HepG2 (cell line): ENCODE measurements at regions not wholly inside any gene's neighbourhood (a gene's known extent, or its start where the extent isn't known, plus 50 kb on each side); places are given as distances from the start of the nearest gene placed in this dataset.

ENCODE experiments used
- ATAC-seq: fragments of 200-7000 bp; cut with Tn5 transposase; 3 replicates; pipeline ENCODE4 v1.9.1; 2020; ENCODE audit warnings: mild to moderate bottlenecking, moderate library complexity
- BruUV-seq: library from RNA; stranded (reverse); fragments of 400-500 nt; replicated peaks from 2 replicates; lab custom pipeline; 2021; lab: Mats Ljungman, UMichigan
- CTCF ChIA-PET: fragments of 300-600 bp; formaldehyde crosslinking; extraction: SDS; loops from one replicate; lab custom pipeline; 2021; ENCODE audit warnings: low total read pairs, inconsistent platforms, low intra/inter-chr PET ratio; lab: Yijun Ruan, JAX
- POLR2A ChIA-PET: fragments of 350-600 bp; sonication (Branson Sonifier 250); formaldehyde crosslinking; loops from one replicate; lab custom pipeline; 2020; ENCODE audit warnings: antibody characterized with exemption, inconsistent platforms; lab: Yijun Ruan, JAX
- DNase-seq: peaks from one replicate; pipeline ENCODE4 v3.0.0-alpha.2; 2015; ENCODE audit warnings: low spot score
- FAIRE-seq: peaks from 3 replicates; lab custom pipeline; 2011; peaks lifted over from hg19 to GRCh38; lab: Jason Lieb, UNC
- H2AFZ ChIP-seq: one replicate; pipeline ENCODE4 v1.6.1; 2011; ENCODE audit warnings: low read length, inconsistent platforms
- H3K27ac ChIP-seq: fragments of 300-600 bp; 3 replicates; pipeline ENCODE4 v1.8.0; 2011; ENCODE audit warnings: mixed run types, mild to moderate bottlenecking, mixed read lengths, low read length, inconsistent platforms; ENCODE audit not compliant: insufficient read depth; ENCODE audit errors: extremely low read length
- H3K27me3 ChIP-seq, 2 experiments: fragments of 200-600 bp in 1 of 2; 2 replicates in 1 of 2; 3 replicates in 1 of 2; pipeline versions ENCODE4 v1.6.0 to v1.8.0; 2011; ENCODE audit warnings: low read length in 2 of 2, mild to moderate bottlenecking in 2 of 2, moderate library complexity in 2 of 2, inconsistent platforms in 1 of 2; ENCODE audit not compliant: insufficient read depth in 2 of 2, control insufficient read depth in 1 of 2
- H3K36me3 ChIP-seq, 2 experiments: fragments of 200-600 bp in 1 of 2; replicated peaks in 1 of 2; 2 replicates in 1 of 2; 3 replicates in 1 of 2; pipeline versions ENCODE4 v1.5.1 to v1.8.0; 2011; ENCODE audit warnings: low read length in 2 of 2, inconsistent platforms in 1 of 2; ENCODE audit not compliant: insufficient read depth in 2 of 2, control insufficient read depth in 1 of 2
- H3K4me1 ChIP-seq: 2 replicates; pipeline ENCODE4 v1.5.1; 2012; ENCODE audit warnings: low read length, inconsistent platforms; ENCODE audit not compliant: insufficient read depth
- H3K4me2 ChIP-seq: 2 replicates; pipeline ENCODE4 v1.6.0; 2011; ENCODE audit warnings: low read depth, low read length, inconsistent platforms
- H3K4me3 ChIP-seq, 3 experiments: fragments of 200-600 bp in 1 of 3; sonication (generic), shearing (Covaris generic) in 1 of 3; replicated peaks in 1 of 3; 2 replicates each; pipeline ENCODE4 v1.5.1; 2011 to 2016; ENCODE audit warnings: low read length in 3 of 3, inconsistent platforms in 2 of 3, low read depth in 2 of 3, mild to moderate bottlenecking in 2 of 3, control low read depth in 1 of 3, mixed read lengths in 1 of 3; ENCODE audit not compliant: insufficient read depth in 1 of 3
- H3K79me2 ChIP-seq: one replicate; pipeline ENCODE4 v1.6.1; 2011; ENCODE audit warnings: low read length, inconsistent platforms; ENCODE audit not compliant: insufficient read depth
- H3K9ac ChIP-seq: 2 replicates; pipeline ENCODE4 v1.6.0; 2011; ENCODE audit warnings: mild to moderate bottlenecking, low read depth, low read length, inconsistent platforms; ENCODE audit not compliant: insufficient read depth
- H3K9me3 ChIP-seq: 2 replicates; pipeline ENCODE4 v1.5.1; 2012; ENCODE audit warnings: mild to moderate bottlenecking, low read length
- H4K20me1 ChIP-seq: 2 replicates; pipeline ENCODE4 v1.6.0; 2011; ENCODE audit warnings: inconsistent platforms, mild to moderate bottlenecking, low read length, moderate library complexity; ENCODE audit not compliant: insufficient read depth
- FOXC1 ChIP-seq: sonication (generic); formaldehyde crosslinking; IDR thresholded peaks from 2 replicates; pipeline ENCODE4 v1.8.0; 2022; ENCODE audit warnings: mild to moderate bottlenecking, missing genetic modification reagents, borderline replicate concordance
- MED8 ChIP-seq: sonication (generic); formaldehyde crosslinking; IDR thresholded peaks from 2 replicates; pipeline ENCODE4 v1.8.1; 2023; ENCODE audit warnings: mild to moderate bottlenecking, missing genetic modification reagents; ENCODE audit not compliant: insufficient replicate concordance
- PITX1 ChIP-seq: sonication (generic); formaldehyde crosslinking; IDR thresholded peaks from 2 replicates; pipeline ENCODE4 v1.5.1; 2020; ENCODE audit warnings: mild to moderate bottlenecking, missing genetic modification reagents
- RFXANK ChIP-seq: IDR thresholded peaks from 2 replicates; pipeline ENCODE4 v1.6.1; 2016
- ZNF451 ChIP-seq: sonication (generic); formaldehyde crosslinking; IDR thresholded peaks from 2 replicates; pipeline ENCODE4 v1.5.0; 2020; ENCODE audit warnings: mild to moderate bottlenecking, missing genetic modification reagents
- ZNF703 ChIP-seq: sonication (generic); formaldehyde crosslinking; IDR thresholded peaks from 2 replicates; pipeline ENCODE4 v1.5.1; 2020; ENCODE audit warnings: missing genetic modification reagents, mild to moderate bottlenecking, moderate library complexity, borderline replicate concordance
- WGBS: methylation state at CpG from one replicate; pipeline ENCODE4 v1.1.6; 2017; ENCODE audit warnings: low lambda C conversion rate; 5-methylcytosine and 5-hydroxymethylcytosine counted together
- in situ Hi-C: cut with HindIII; loops from 2 replicates; pipeline ENCODE4 v1.10.0; 2017; ENCODE audit warnings: low pct_unique_long_range_greater_than_20kb; ENCODE audit not compliant: extremely low pct_ligation_motif_present
- intact Hi-C: fragments of 100-400 bp; cut with micrococcal nuclease; formaldehyde crosslinking; loops from one replicate; pipeline ENCODE4 v1.10.0; 2022; ENCODE audit not compliant: unreplicated experiment

- TF ChIP-seq PITX1 (CRISPR knock-in tag): no peak
- no peak for TF ChIP-seq ZNF451
- TF ChIP-seq RFXANK: no peak
Measured at GRCh38 chr7:46902463-46902862, 679.4 kb downstream of the TNS3 start (continued).

- intact Hi-C loops: no loop called here
- TF ChIP-seq FOXC1: no peak
- POLR2A ChIA-PET: no interaction called here
- in situ Hi-C loops: no loop called here
- H2AFZ ChIP-seq: no peak overlapping the region
- WGBS: 3% methylated on average over 5 of the region's 6 CpGs
- H4K20me1 ChIP-seq: no peaks in the 10 kb centered on the region
- H3K4me3 ChIP-seq: no peak overlapping the region
- H3K27ac ChIP-seq: no peak overlapping the region
- H3K36me3 ChIP-seq: no peaks in the 10 kb centered on the region
- H3K9me3 ChIP-seq: no peaks in the 10 kb centered on the region
- ATAC-seq: no peak
- H3K79me2 ChIP-seq: no peaks in the 10 kb centered on the region
- no peak for FAIRE-seq
- H3K4me1 ChIP-seq: no peaks in the 10 kb centered on the region
- no TSS peak for BruUV-seq
- H3K4me2 ChIP-seq: no peak overlapping the region
- CTCF ChIA-PET: no interaction called here
- H3K9ac ChIP-seq: no peak overlapping the region
- no peaks in the 10 kb centered on the region for H3K27me3 ChIP-seq
- no peak for DNase-seq
Measured at GRCh38 chr7:46900312-46901263, 681.3 kb downstream of the TNS3 start.

DNA sequence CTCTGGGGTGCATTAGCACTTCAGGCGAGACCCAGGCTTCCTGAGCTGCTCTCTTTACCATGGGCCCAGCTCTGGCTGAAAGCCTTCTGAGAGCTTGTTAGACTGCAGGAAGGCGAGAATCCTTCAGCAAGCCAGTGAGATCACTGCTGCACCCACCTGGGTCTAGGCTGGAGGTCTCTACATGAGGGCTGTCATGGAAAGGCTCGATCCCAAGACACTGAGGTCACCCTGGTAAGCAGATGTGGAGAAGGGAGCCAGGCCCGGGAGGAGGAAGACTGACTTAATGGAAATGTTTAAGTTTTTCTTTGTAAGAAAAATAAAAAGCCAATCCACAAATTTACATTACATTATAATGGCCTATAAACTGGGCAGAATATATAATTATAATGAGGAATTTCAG, 684.5 kb downstream of the TNS3 start:
- DNase-seq (no peak), FAIRE-seq (no peak), ATAC-seq (no peak)
- Histone ChIP-seq H3K9ac (no peak overlapping the region), H3K27ac (no peak overlapping the region), H3K36me3 (no peaks in the 10 kb centered on the region), H3K4me2 (no peak overlapping the region), H3K27me3 (no peaks in the 10 kb centered on the region), H2AFZ (no peak overlapping the region), H3K9me3 (no peaks in the 10 kb centered on the region), H3K79me2 (no peaks in the 10 kb centered on the region), H3K4me1 (no peaks in the 10 kb centered on the region), H3K4me3 (no peak overlapping the region), H4K20me1 (no peaks in the 10 kb centered on the region)
- CTCF ChIA-PET: no interaction called here
- POLR2A ChIA-PET: no interaction called here
- in situ Hi-C loops: no loop called here
- BruUV-seq: no TSS peak
- intact Hi-C loops: no loop called here
- 11% methylated on average over 4 of the region's 4 CpGs for WGBS
- TF ChIP-seq ZNF703 (CRISPR knock-in tag) (no peak), MED8 (CRISPR knock-in tag) (no peak)
